ENCODE measurements at regions not wholly inside any gene's neighbourhood (a gene's known extent, or its start where the extent isn't known, plus 50 kb on each side); places are given as distances from the start of the nearest gene placed in this dataset.

DNA sequence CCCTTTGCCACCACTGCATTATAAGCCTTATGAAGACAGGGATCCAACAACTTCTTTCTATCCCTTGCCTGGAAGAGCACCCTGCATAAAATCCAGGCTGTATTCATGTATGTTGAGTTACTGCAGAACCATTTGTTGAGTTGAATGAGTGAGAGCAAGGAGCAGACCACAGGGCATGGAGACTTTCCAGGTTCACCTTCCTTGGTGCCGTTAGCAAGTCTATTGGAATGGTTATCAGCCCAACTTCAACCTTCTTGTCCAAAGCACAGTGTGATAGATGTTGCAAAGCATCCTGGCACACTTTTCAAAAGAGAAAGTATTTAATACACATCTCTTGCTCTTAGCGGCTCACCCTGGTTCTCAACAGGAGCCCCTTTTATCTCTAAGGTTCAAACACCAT is 100.9 kb upstream of the CLDN10 start:
- TF ChIP-seq, protein P1, sequence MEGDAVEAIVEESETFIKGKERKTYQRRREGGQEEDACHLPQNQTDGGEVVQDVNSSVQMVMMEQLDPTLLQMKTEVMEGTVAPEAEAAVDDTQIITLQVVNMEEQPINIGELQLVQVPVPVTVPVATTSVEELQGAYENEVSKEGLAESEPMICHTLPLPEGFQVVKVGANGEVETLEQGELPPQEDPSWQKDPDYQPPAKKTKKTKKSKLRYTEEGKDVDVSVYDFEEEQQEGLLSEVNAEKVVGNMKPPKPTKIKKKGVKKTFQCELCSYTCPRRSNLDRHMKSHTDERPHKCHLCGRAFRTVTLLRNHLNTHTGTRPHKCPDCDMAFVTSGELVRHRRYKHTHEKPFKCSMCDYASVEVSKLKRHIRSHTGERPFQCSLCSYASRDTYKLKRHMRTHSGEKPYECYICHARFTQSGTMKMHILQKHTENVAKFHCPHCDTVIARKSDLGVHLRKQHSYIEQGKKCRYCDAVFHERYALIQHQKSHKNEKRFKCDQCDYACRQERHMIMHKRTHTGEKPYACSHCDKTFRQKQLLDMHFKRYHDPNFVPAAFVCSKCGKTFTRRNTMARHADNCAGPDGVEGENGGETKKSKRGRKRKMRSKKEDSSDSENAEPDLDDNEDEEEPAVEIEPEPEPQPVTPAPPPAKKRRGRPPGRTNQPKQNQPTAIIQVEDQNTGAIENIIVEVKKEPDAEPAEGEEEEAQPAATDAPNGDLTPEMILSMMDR (conservative IDR thresholded peaks at IDR 0.05; ENCODE audit: low read length): no peak
- TF ChIP-seq EZH2phosphoT487 (IDR thresholded peaks at IDR 0.05; ENCODE audit: borderline replicate concordance, low read depth, low read length): no peak
